GM18505 (cell line): ENCODE measurements at regions not wholly inside any gene's neighbourhood (a gene's known extent, or its start where the extent isn't known, plus 50 kb on each side); places are given as distances from the start of the nearest gene placed in this dataset.

Experiments used
- ATAC-seq: cut with Tn5 transposase; IDR thresholded peaks from one replicate; pipeline ENCODE4 v1.9.1; 2021; ENCODE audit not compliant: unreplicated experiment
- POLR2A ChIP-seq: IDR thresholded peaks from 4 replicates; pipeline ENCODE4 v1.6.1; 2011; ENCODE audit warnings: borderline replicate concordance; ENCODE audit not compliant: insufficient read depth, insufficient read length; ENCODE audit errors: extremely low read depth

GRCh38 chr4:59044286-59044900 lies 1934.2 kb upstream of the IGFBP7 start:
- TF ChIP-seq POLR2A: no peak
- ATAC-seq: no peak

GRCh38 chr4:59054086-59054485 lies 1943.9 kb upstream of the IGFBP7 start:
- no peak for TF ChIP-seq POLR2A
- ATAC-seq: no peak

GRCh38 chr4:59057804-59058203 lies 1947.6 kb upstream of the IGFBP7 start:
- no peak for ATAC-seq

GRCh38 chr4:59058543-59058942 lies 1948.4 kb upstream of the IGFBP7 start:
- no peak for ATAC-seq
- no peak for TF ChIP-seq POLR2A

More at GRCh38 chr4:59057804-59058203, 1947.6 kb upstream of the IGFBP7 start:
- no peak for TF ChIP-seq POLR2A

- no peak for TF ChIP-seq POLR2A
- ATAC-seq: no peak
Observed at GRCh38 chr4:59060002-59060846, 1950.0 kb upstream of the IGFBP7 start.

- no peak for ATAC-seq
- no peak for TF ChIP-seq POLR2A
Observed at GRCh38 chr4:59060895-59061294, 1950.7 kb upstream of the IGFBP7 start.

GRCh38 chr4:59063015-59063720 lies 1953.0 kb upstream of the IGFBP7 start:
- no peak for ATAC-seq
- no peak for TF ChIP-seq POLR2A

GRCh38 chr4:59068722-59069418 lies 1958.7 kb upstream of the IGFBP7 start:
- TF ChIP-seq POLR2A: no peak
- no peak for ATAC-seq

- no peak for ATAC-seq
- no peak for TF ChIP-seq POLR2A
Observed at GRCh38 chr4:59086410-59086809, 1976.2 kb upstream of the IGFBP7 start.

- no peak for TF ChIP-seq POLR2A
- ATAC-seq: no peak
Observed at GRCh38 chr4:59091146-59092142, 1981.3 kb upstream of the IGFBP7 start.

GRCh38 chr4:59094505-59094904 lies 1984.3 kb upstream of the IGFBP7 start:
- ATAC-seq: no peak
- no peak for TF ChIP-seq POLR2A

GRCh38 chr4:59102311-59102710 lies 1992.1 kb upstream of the IGFBP7 start:
- ATAC-seq: no peak
- no peak for TF ChIP-seq POLR2A

- no peak for ATAC-seq
- no peak for TF ChIP-seq POLR2A
Observed at GRCh38 chr4:59120287-59120814, 2010.2 kb upstream of the IGFBP7 start.

- TF ChIP-seq POLR2A: no peak
- no peak for ATAC-seq
Observed at GRCh38 chr4:59122626-59123025, 2012.4 kb upstream of the IGFBP7 start.
